ENCODE measurements at regions not wholly inside any gene's neighbourhood (a gene's known extent, or its start where the extent isn't known, plus 50 kb on each side); places are given as distances from the start of the nearest gene placed in this dataset.

DNA sequence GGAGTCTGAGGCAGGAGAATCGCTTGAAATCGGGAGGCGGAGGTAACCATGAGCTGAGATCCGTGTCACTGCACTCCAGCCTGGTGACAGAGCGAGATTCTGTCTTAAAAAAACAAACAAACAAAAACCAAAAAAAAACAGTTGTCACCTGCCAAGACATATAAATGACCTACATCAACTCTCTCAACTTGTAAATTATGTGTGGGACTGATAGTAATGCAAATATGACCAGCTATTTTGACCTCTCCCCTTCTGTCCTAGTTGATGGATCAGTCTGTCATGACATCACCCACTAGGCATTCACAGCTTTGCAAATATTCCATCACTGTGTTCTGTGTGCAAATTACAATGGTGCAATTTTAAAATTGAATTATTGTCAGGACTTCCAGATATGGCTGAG, 175.4 kb downstream of the EBLN2 start:
- POLR2A ChIA-PET = no interaction called here
- DNase-seq (no peak), ATAC-seq (no peak)
- H3K4me3 Mint-ChIP-seq = no peak overlapping the region
- CTCF ChIA-PET = no interaction called here
- H3K9me3 Mint-ChIP-seq = no peaks in the 10 kb centered on the region
- intact Hi-C loops (cut with micrococcal nuclease) = no loop called here
- TF ChIP-seq CTCF (IDR thresholded peaks at IDR 0.05) = no peak
- no peak overlapping the region for H3K27ac Mint-ChIP-seq
- no peaks in the 10 kb centered on the region for H3K4me1 Mint-ChIP-seq (ENCODE audit: low read depth)
- peaks cover 6% of the 10 kb centered on the region for H3K27me3 Mint-ChIP-seq
- H3K36me3 Mint-ChIP-seq (ENCODE audit: low read depth) = no peaks in the 10 kb centered on the region

GRCh38 chr3:73243740-73244139, 182.3 kb downstream of the EBLN2 start:
- peaks cover 6% of the 10 kb centered on the region for H3K27me3 Mint-ChIP-seq
- no peak overlapping the region for H3K27ac Mint-ChIP-seq
- intact Hi-C loops (cut with micrococcal nuclease) = no loop called here
- H3K9me3 Mint-ChIP-seq = no peaks in the 10 kb centered on the region
- no peaks in the 10 kb centered on the region for H3K36me3 Mint-ChIP-seq (ENCODE audit: low read depth)
- no peaks in the 10 kb centered on the region for H3K4me1 Mint-ChIP-seq (ENCODE audit: low read depth)
- TF ChIP-seq CTCF (IDR thresholded peaks at IDR 0.05) = no peak
- ChIA-PET CTCF (no interaction called here), POLR2A (no interaction called here)
- DNase-seq (no peak), ATAC-seq (no peak)
- H3K4me3 Mint-ChIP-seq = no peak overlapping the region

DNA sequence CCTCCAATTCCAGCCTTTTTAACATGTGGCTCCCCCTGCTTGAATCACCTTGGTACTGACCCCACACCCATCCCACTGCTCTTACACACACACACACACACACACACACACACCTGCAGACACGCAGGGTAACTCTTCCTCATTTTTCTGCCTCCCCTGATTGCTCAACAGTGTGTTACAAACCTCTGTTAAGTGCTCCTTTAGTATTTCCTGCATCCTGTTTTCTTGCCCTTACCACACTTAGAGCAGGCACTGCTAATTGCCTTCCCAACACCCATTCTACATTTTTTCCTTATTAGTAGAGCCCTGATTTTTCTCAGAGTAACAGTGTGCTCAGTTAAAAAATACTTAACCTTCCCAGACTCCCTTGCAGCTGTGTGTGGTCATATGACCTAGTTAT, 184.0 kb downstream of the EBLN2 start:
- CTCF ChIA-PET = no interaction called here
- TF ChIP-seq CTCF (IDR thresholded peaks at IDR 0.05) = no peak
- no peak overlapping the region for H3K27ac Mint-ChIP-seq
- H3K4me1 Mint-ChIP-seq (ENCODE audit: low read depth) = no peaks in the 10 kb centered on the region
- DNase-seq (no peak), ATAC-seq (no peak)
- H3K27me3 Mint-ChIP-seq = peaks cover 3% of the 10 kb centered on the region
- H3K4me3 Mint-ChIP-seq = no peak overlapping the region
- no peaks in the 10 kb centered on the region for H3K9me3 Mint-ChIP-seq
- intact Hi-C loops (cut with micrococcal nuclease) = no loop called here
- POLR2A ChIA-PET = no interaction called here
- H3K36me3 Mint-ChIP-seq (ENCODE audit: low read depth) = no peaks in the 10 kb centered on the region

DNA sequence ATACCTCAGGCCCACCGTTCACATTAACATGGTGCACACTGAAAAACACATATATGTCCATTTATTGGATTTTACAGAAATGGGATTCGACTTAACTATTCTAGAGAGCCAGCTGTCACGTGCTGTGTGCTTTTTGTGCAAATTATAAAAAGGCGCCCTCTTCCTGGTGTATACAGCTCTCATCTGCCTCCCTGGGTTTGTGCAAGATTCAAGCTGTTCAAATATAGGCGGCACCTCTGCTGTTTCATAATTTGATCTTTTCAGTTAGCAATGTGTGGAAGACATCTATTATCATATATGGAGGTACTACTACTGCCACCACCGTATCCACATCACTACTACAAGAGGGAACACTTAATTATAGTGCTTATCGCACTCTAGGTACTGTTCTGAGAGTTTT, 187.6 kb downstream of the EBLN2 start:
- Mint-ChIP-seq H3K27ac (no peak overlapping the region), H3K36me3 (ENCODE audit: low read depth) (no peaks in the 10 kb centered on the region), H3K4me3 (no peak overlapping the region), H3K9me3 (no peaks in the 10 kb centered on the region), H3K27me3 (peaks cover 6% of the 10 kb centered on the region), H3K4me1 (ENCODE audit: low read depth) (no peaks in the 10 kb centered on the region)
- ChIA-PET CTCF (no interaction called here), POLR2A (no interaction called here)
- no peak for TF ChIP-seq CTCF (IDR thresholded peaks at IDR 0.05)
- no peak for ATAC-seq
- intact Hi-C loops (cut with micrococcal nuclease) = no loop called here
- DNase-seq = no peak

- no peak for ATAC-seq
- no peak for TF ChIP-seq CTCF (IDR thresholded peaks at IDR 0.05)
- no peak for DNase-seq
- Mint-ChIP-seq H3K27me3 (peaks cover 8% of the 10 kb centered on the region), H3K4me3 (no peak overlapping the region), H3K4me1 (ENCODE audit: low read depth) (no peaks in the 10 kb centered on the region), H3K9me3 (no peaks in the 10 kb centered on the region), H3K27ac (no peak overlapping the region), H3K36me3 (ENCODE audit: low read depth) (no peaks in the 10 kb centered on the region)
- POLR2A ChIA-PET = no interaction called here
- intact Hi-C loops (cut with micrococcal nuclease) = no loop called here
- CTCF ChIA-PET = no interaction called here
Observed at GRCh38 chr3:73254062-73254461, 192.6 kb downstream of the EBLN2 start.

Measured in activated CD8-positive, alpha-beta T cell treated with anti-CD3 and anti-CD28 coated beads for 36 hours (primary cell).